ENCODE measurements at regions not wholly inside any gene's neighbourhood (a gene's known extent, or its start where the extent isn't known, plus 50 kb on each side); places are given as distances from the start of the nearest gene placed in this dataset.

GRCh38 chr13:74773248-74773647 lies 639.0 kb upstream of the KLF12 start (continued):
- TF ChIP-seq CHD4 (IDR thresholded peaks at IDR 0.05; ENCODE audit: insufficient read depth, insufficient replicate concordance, low read depth, low read length, poor library complexity, severe bottlenecking) = no peak

DNA sequence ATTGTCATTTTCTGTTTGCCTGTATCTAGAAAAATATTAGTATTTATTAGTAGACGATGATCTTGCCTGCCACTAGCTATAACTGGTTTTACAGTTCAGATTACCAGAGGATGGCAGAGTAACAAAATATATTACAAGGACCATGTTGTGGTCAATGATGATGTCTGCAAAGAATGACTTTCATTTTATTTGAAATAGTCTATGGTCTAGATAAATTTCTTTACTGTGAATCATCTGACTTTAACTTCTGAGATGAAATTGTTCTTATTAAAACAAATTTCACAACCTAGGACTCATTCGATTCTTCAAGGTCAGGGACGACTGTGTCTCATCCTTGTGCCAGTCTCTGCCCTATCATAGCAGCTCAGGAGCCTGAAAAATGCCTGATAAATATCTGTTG lies 637.8 kb upstream of the KLF12 start:
- no peaks in the 10 kb centered on the region for H4K20me1 ChIP-seq (replicated peaks; ENCODE audit: control insufficient read depth, insufficient read depth, low read length)
- no peaks in the 10 kb centered on the region for H3K9me1 ChIP-seq (ENCODE audit: control insufficient read depth, insufficient read depth, low read length)
- H2AFZ ChIP-seq (ENCODE audit: low read depth, low read length) = no peak overlapping the region
- FAIRE-seq (no peak), ATAC-seq (no peak), DNase-seq (ENCODE audit: extremely low read depth in 1 of 4, low spot score in 3 of 4) (no peak)
- CTCF ChIA-PET (ENCODE audit: low intra/inter-chr PET ratio) = no interaction called here
- no peaks in the 10 kb centered on the region for H3K79me2 ChIP-seq (ENCODE audit: control insufficient read depth, insufficient read depth, low read length)
- no peaks in the 10 kb centered on the region for H3K4me1 ChIP-seq (replicated peaks in 1 of 2; ENCODE audit: control insufficient read depth in 2 of 2, insufficient read depth in 2 of 2, low read length in 2 of 2)
- in situ Hi-C loops (cut with MboI) = no loop called here
- POLR2A ChIA-PET = no interaction called here
- TF ChIP-seq FIP1L1 (IDR thresholded peaks at IDR 0.05; ENCODE audit: low read depth, low read length, poor library complexity, severe bottlenecking) (no peak), RFX5 (IDR thresholded peaks at IDR 0.05; ENCODE audit: low read depth, low read length) (no peak), RUNX1 (IDR thresholded peaks at IDR 0.05; ENCODE audit: low read depth) (no peak), OTX1 (CRISPR knock-in tag; IDR thresholded peaks at IDR 0.05) (no peak), ZNF282 (CRISPR knock-in tag; IDR thresholded peaks at IDR 0.05) (no peak), DEAF1 (CRISPR knock-in tag; IDR thresholded peaks at IDR 0.05) (no peak), ZNF77 (CRISPR knock-in tag; IDR thresholded peaks at IDR 0.05) (no peak), BRCA1 (IDR thresholded peaks at IDR 0.05) (no peak), BRCA1 (CRISPR knock-in tag; IDR thresholded peaks at IDR 0.05) (no peak)
- TF ChIP-seq, protein P1, sequence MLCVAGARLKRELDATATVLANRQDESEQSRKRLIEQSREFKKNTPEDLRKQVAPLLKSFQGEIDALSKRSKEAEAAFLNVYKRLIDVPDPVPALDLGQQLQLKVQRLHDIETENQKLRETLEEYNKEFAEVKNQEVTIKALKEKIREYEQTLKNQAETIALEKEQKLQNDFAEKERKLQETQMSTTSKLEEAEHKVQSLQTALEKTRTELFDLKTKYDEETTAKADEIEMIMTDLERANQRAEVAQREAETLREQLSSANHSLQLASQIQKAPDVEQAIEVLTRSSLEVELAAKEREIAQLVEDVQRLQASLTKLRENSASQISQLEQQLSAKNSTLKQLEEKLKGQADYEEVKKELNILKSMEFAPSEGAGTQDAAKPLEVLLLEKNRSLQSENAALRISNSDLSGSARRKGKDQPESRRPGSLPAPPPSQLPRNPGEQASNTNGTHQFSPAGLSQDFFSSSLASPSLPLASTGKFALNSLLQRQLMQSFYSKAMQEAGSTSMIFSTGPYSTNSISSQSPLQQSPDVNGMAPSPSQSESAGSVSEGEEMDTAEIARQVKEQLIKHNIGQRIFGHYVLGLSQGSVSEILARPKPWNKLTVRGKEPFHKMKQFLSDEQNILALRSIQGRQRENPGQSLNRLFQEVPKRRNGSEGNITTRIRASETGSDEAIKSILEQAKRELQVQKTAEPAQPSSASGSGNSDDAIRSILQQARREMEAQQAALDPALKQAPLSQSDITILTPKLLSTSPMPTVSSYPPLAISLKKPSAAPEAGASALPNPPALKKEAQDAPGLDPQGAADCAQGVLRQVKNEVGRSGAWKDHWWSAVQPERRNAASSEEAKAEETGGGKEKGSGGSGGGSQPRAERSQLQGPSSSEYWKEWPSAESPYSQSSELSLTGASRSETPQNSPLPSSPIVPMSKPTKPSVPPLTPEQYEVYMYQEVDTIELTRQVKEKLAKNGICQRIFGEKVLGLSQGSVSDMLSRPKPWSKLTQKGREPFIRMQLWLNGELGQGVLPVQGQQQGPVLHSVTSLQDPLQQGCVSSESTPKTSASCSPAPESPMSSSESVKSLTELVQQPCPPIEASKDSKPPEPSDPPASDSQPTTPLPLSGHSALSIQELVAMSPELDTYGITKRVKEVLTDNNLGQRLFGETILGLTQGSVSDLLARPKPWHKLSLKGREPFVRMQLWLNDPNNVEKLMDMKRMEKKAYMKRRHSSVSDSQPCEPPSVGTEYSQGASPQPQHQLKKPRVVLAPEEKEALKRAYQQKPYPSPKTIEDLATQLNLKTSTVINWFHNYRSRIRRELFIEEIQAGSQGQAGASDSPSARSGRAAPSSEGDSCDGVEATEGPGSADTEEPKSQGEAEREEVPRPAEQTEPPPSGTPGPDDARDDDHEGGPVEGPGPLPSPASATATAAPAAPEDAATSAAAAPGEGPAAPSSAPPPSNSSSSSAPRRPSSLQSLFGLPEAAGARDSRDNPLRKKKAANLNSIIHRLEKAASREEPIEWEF (CRISPR knock-in tag; IDR thresholded peaks at IDR 0.05) = no peak
- TF ChIP-seq, protein P2, sequence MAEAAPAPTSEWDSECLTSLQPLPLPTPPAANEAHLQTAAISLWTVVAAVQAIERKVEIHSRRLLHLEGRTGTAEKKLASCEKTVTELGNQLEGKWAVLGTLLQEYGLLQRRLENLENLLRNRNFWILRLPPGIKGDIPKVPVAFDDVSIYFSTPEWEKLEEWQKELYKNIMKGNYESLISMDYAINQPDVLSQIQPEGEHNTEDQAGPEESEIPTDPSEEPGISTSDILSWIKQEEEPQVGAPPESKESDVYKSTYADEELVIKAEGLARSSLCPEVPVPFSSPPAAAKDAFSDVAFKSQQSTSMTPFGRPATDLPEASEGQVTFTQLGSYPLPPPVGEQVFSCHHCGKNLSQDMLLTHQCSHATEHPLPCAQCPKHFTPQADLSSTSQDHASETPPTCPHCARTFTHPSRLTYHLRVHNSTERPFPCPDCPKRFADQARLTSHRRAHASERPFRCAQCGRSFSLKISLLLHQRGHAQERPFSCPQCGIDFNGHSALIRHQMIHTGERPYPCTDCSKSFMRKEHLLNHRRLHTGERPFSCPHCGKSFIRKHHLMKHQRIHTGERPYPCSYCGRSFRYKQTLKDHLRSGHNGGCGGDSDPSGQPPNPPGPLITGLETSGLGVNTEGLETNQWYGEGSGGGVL (CRISPR knock-in tag; IDR thresholded peaks at IDR 0.05) = no peak
- 2% methylated on average over 3 of the region's 3 CpGs for WGBS (ENCODE audit: insufficient coverage, low coverage, missing lambda C conversion rate)
- intact Hi-C loops (cut with micrococcal nuclease) = no loop called here
- H3K4me3 ChIP-seq = no peak overlapping the region
- no peaks in the 10 kb centered on the region for H3K27me3 ChIP-seq (ENCODE audit: control insufficient read depth in 2 of 2, insufficient read depth in 2 of 2, low read length in 2 of 2)
- BruUV-seq (replicated peaks) = no TSS peak
- H3K27ac ChIP-seq (ENCODE audit: extremely low read depth, low read depth, low read length) = no peak overlapping the region
- no peak overlapping the region for H3K9ac ChIP-seq (ENCODE audit: insufficient read depth in 1 of 2, low read depth in 2 of 2, low read length in 2 of 2)
- no peak overlapping the region for H3K4me2 ChIP-seq (ENCODE audit: insufficient read depth, low read length)
- no peaks in the 10 kb centered on the region for H3K36me3 ChIP-seq (ENCODE audit: control insufficient read depth, insufficient read depth, low read length)
- no peaks in the 10 kb centered on the region for H3K9me3 ChIP-seq (replicated peaks; ENCODE audit: control insufficient read depth, insufficient read depth, low read depth, low read length)

All from K562 (cell line).